CD4-positive, alpha-beta T cell treated with Interleukin-6 at 100 ng/mL for 8 hours (primary cell): ENCODE measurements at regions not wholly inside any gene's neighbourhood (a gene's known extent, or its start where the extent isn't known, plus 50 kb on each side); places are given as distances from the start of the nearest gene placed in this dataset.
A peak's percentile ranks its signal among the peaks of the same experiment; 100 is the strongest.
"Not testable (repeated sequence)": the region's sequence is repeated elsewhere in the genome, so short reads cannot be mapped to it uniquely, and the experiment has no call there.

Experiments
- DNase-seq: peaks from one replicate; pipeline ENCODE4 v3.0.0-alpha.2; 2020; ENCODE audit warnings: mixed read lengths, low spot score

GRCh38 chr6:153984811-153985210 is 54.2 kb upstream of the OPRM1 start:
- DNase-seq: no peak

- DNase-seq: no peak
Measured at GRCh38 chr6:153980171-153980570, 58.9 kb upstream of the OPRM1 start.

GRCh38 chr6:153978911-153979548 is 60.0 kb upstream of the OPRM1 start:
- not testable (repeated sequence) for DNase-seq

- DNase-seq: no peak
Measured at GRCh38 chr6:153976921-153977693, 61.9 kb upstream of the OPRM1 start.

- peak; percentile 3 for DNase-seq
Measured at GRCh38 chr6:153966001-153966400, 73.0 kb upstream of the OPRM1 start.

- DNase-seq: no peak
Measured at GRCh38 chr6:153963352-153963751, 75.7 kb upstream of the OPRM1 start.

- no peak for DNase-seq
Measured at GRCh38 chr6:153962555-153962954, 76.5 kb upstream of the OPRM1 start.

GRCh38 chr6:153960741-153961140 is 78.3 kb upstream of the OPRM1 start:
- DNase-seq: no peak

GRCh38 chr6:153960281-153960680 is 78.8 kb upstream of the OPRM1 start:
- no peak for DNase-seq

- DNase-seq: no peak
Measured at GRCh38 chr6:153959276-153959675, 79.8 kb upstream of the OPRM1 start.

GRCh38 chr6:153958860-153959259 is 80.2 kb upstream of the OPRM1 start:
- DNase-seq: no peak

- DNase-seq: no peak
Measured at GRCh38 chr6:153957394-153957793, 81.6 kb upstream of the OPRM1 start.

- DNase-seq: no peak
Measured at GRCh38 chr6:153956808-153957207, 82.2 kb upstream of the OPRM1 start.

GRCh38 chr6:153949616-153950015 is 89.4 kb upstream of the OPRM1 start:
- no peak for DNase-seq

- no peak for DNase-seq
Measured at GRCh38 chr6:153947808-153948447, 91.1 kb upstream of the OPRM1 start.

- no peak for DNase-seq
Measured at GRCh38 chr6:153944201-153944600, 94.8 kb upstream of the OPRM1 start.

GRCh38 chr6:153942361-153942760 is 96.7 kb upstream of the OPRM1 start:
- DNase-seq: no peak

- no peak for DNase-seq
Measured at GRCh38 chr6:153941768-153942167, 97.3 kb upstream of the OPRM1 start.

- DNase-seq: no peak
Measured at GRCh38 chr6:153938876-153939275, 100.2 kb upstream of the OPRM1 start.

- DNase-seq: no peak
Measured at GRCh38 chr6:153931431-153931830, 107.6 kb upstream of the OPRM1 start.

- DNase-seq: no peak
Measured at GRCh38 chr6:153927867-153928266, 111.2 kb upstream of the OPRM1 start.

GRCh38 chr6:153898360-153899059 is 140.5 kb upstream of the OPRM1 start:
- no peak for DNase-seq

GRCh38 chr6:153882411-153882810 is 156.6 kb upstream of the OPRM1 start:
- no peak for DNase-seq
